ENCODE measurements at regions not wholly inside any gene's neighbourhood (a gene's known extent, or its start where the extent isn't known, plus 50 kb on each side); places are given as distances from the start of the nearest gene placed in this dataset.

- no peak for DNase-seq (ENCODE audit: low spot score)
Measured at GRCh38 chr12:20264608-20265114, 103.7 kb upstream of the PDE3A start.

- DNase-seq (ENCODE audit: low spot score), result no peak
Measured at GRCh38 chr12:20268121-20268732, 100.1 kb upstream of the PDE3A start.

- no peak for DNase-seq (ENCODE audit: low spot score)
Measured at GRCh38 chr12:20268771-20269170, 99.6 kb upstream of the PDE3A start.

GRCh38 chr12:20269337-20270067 is 98.8 kb upstream of the PDE3A start:
- no peak for DNase-seq (ENCODE audit: low spot score)

GRCh38 chr12:20270557-20270956 is 97.8 kb upstream of the PDE3A start:
- no peak for DNase-seq (ENCODE audit: low spot score)

- DNase-seq (ENCODE audit: low spot score), result no peak
Measured at GRCh38 chr12:20272161-20272560, 96.2 kb upstream of the PDE3A start.

GRCh38 chr12:20272801-20273200 is 95.5 kb upstream of the PDE3A start:
- DNase-seq (ENCODE audit: low spot score), result peak; percentile 10

GRCh38 chr12:20274008-20274407 is 94.3 kb upstream of the PDE3A start:
- DNase-seq (ENCODE audit: low spot score), result no peak

- no peak for DNase-seq (ENCODE audit: low spot score)
Measured at GRCh38 chr12:20278276-20278675, 90.1 kb upstream of the PDE3A start.

- DNase-seq (ENCODE audit: low spot score), result no peak
Measured at GRCh38 chr12:20280515-20280914, 87.8 kb upstream of the PDE3A start.

GRCh38 chr12:20282401-20282800 is 85.9 kb upstream of the PDE3A start:
- DNase-seq (ENCODE audit: low spot score), result no peak

- DNase-seq (ENCODE audit: low spot score), result no peak
Measured at GRCh38 chr12:20283482-20283881, 84.9 kb upstream of the PDE3A start.

GRCh38 chr12:20289520-20289919 is 78.8 kb upstream of the PDE3A start:
- DNase-seq (ENCODE audit: low spot score), result no peak

GRCh38 chr12:20300457-20300856 is 67.9 kb upstream of the PDE3A start:
- DNase-seq (ENCODE audit: low spot score), result no peak

- DNase-seq (ENCODE audit: low spot score), result no peak
Measured at GRCh38 chr12:20305470-20305869, 62.9 kb upstream of the PDE3A start.

GRCh38 chr12:20309504-20310148 is 58.7 kb upstream of the PDE3A start:
- DNase-seq (ENCODE audit: low spot score), result no peak

GRCh38 chr12:20314328-20314727 is 54.0 kb upstream of the PDE3A start:
- DNase-seq (ENCODE audit: low spot score), result peak; percentile 35

- DNase-seq (ENCODE audit: low spot score), result no peak
Measured at GRCh38 chr12:20317554-20317953, 50.8 kb upstream of the PDE3A start.
